ENCODE measurements at regions not wholly inside any gene's neighbourhood (a gene's known extent, or its start where the extent isn't known, plus 50 kb on each side); places are given as distances from the start of the nearest gene placed in this dataset.

DNA sequence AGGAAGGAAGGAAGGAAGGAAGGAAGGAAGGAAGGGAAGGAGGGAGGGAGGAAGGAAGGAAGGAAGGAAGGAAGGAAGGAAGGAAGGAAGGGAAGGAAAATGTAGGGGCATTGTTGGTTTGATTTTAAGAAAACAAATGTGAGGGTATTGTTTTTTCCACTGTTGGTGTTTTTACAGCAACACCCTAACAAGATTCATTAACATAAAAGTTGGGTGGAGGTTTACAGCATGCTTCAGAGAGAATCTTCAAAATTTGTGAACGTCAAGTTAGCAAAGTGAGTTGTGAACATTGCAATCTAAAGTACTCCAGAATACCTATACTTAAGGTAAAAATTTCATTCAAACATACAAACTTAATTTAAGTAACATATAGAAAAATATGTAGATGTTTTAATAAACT lies 200.2 kb upstream of the ID4 start:
- DNase-seq (ENCODE audit: low read depth in 4 of 4, low spot score in 3 of 4): no peak

DNA sequence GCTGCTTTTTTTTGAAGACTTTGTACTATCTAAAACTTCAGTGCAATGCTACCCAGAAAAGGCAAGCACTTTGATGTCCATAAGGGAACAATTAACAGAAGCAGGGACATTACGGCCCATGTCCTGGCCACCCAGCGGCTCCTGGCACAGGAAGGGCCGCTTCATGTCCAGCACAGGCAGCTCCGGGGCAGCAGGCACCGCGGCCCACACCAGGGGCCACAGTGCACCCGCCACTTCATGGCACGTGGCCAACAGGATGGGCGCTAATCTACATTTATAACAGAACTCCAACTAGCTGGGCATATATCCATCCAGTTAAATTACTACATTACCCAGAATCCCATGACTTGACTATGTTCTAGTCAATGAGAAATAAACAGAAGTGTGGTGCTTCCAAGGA lies 198.2 kb upstream of the ID4 start:
- DNase-seq (ENCODE audit: low read depth in 4 of 4, low spot score in 3 of 4): no peak

- no peak for DNase-seq (ENCODE audit: low read depth in 4 of 4, low spot score in 3 of 4)
Observed at GRCh38 chr6:19643287-19643686, 193.9 kb upstream of the ID4 start.

DNA sequence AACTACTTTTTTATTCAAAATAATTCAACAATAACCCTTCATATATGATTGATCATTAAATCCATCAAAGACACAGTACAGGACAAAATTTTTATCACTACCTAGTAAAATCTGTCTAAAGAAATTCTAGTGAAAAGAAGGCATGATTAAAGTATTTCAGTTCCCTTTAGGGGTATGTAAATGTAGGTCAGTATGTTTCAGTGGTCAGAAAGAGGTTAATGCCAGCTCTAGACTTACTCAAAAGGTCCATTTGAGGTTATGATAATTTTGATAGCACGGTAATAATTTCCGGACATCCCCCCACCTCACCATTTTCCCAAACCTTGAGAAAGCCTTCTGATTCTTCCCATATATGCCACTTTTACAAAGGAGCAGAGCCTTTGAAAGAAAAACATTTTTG lies 193.5 kb upstream of the ID4 start:
- DNase-seq (ENCODE audit: low read depth in 4 of 4, low spot score in 3 of 4): no peak

- no peak for DNase-seq (ENCODE audit: low read depth in 4 of 4, low spot score in 3 of 4)
Observed at GRCh38 chr6:19655744-19656143, 181.4 kb upstream of the ID4 start.

DNA sequence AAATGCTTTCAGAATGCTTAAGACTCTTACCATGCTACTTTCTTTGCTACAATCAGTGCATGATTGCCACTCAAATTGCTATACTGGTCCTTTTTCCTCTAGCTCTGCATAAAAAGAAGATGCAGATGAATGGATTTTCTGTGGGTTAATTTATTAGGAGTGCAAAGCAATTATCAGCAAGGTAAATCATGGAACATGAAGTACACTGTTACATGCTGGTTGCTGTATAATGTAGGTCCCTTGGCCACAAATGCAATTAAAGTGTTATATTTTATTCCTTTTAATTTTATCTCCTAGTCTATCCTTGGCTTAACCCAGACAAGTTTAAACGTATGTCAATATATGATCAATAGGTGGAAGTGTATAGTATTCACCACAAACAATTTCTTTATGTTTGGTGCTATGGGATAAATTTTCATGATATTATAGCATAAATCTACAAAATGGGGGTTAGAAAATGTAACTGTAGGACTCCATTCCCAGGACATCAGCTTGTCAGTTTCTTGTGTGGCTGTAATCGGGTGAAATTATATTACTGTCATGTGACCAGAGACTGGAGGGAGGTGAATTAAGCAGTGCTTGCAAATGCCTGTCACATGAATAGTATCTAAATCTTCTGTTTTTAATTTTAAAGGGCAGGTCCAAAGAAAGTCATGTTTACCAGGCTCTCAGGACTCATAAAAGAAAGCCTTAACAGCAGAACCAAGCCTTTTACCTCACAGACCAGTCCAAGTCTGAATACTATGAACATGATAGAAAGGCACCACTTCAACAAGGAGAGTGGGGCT lies 176.9 kb upstream of the ID4 start:
- DNase-seq (ENCODE audit: low read depth in 4 of 4, low spot score in 3 of 4): no peak

DNA sequence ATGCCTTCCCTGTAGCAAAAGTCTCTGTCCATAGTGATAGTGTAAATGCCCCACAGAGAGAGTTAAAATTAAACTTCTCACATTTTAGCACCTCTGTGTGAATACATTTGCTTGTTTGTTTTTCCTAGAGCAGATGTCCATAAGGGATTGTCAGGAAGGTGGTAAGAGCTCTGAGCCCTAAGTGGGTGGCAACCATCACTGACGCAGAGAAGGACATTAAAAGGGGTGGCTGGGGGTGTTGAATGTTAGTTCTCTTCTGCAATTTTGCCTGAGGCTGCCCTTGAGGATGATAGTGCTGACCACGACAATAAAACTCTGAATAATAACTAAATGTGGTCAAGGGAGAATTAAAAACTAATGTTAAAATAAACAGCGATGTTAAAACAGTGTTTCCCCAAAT lies 174.3 kb upstream of the ID4 start:
- no peak for DNase-seq (ENCODE audit: low read depth in 4 of 4, low spot score in 3 of 4)

DNA sequence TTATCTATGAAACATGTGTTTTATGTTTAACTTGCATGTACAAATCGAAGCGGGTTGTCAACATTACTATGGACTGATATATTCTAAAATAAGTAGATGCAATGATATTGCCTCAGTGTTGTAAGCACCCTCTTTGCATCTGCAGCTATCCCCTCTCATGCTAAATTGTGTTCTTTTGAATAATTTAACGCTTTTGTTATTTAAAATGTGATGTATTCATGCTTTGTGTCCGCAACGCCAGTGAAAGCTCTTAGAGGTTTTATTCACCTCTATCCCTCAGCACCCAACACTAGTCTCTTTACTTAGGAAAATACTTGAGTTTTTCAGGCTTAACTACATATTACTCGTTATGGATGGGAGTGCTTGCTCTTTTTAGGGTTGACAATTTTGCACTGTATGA lies 173.7 kb upstream of the ID4 start:
- DNase-seq (ENCODE audit: low read depth in 4 of 4, low spot score in 3 of 4): no peak

GRCh38 chr6:19664050-19664449 lies 173.1 kb upstream of the ID4 start:
- DNase-seq (ENCODE audit: low read depth in 4 of 4, low spot score in 3 of 4): no peak

DNA sequence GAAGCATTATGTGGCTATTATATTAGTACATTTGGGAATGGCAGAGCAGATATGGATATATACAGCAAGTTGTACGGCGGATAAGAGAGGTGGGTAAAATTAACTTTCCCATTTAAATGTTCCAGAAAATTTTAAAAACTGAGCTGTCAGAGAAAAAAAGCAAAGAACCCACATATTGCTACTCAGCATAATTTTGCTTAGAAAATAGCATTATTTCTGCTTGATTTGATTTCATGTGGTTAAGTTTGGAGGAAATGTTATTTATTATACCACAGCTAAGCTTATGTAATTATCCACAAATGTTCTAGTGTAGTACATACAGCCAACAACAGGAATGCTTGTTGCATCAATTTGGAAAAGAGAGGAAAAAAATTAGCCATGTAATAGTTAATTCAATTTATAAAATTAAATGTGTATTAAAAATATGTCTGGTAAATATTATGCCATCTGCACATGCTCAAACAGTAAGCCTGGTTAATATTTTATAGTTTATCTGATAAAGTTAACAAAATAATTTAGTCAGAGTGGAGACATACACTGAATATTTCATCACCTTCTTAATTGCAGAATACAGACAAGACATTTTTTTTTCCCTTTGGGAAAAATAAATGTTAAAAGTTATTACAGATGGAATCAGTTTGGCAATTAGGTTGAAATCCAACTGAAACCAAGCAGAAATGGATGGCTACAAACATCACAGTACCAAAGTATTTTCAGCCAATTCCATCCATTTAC lies 172.1 kb upstream of the ID4 start:
- DNase-seq (ENCODE audit: low read depth in 4 of 4, low spot score in 3 of 4): no peak

GRCh38 chr6:19665613-19665909 lies 171.6 kb upstream of the ID4 start:
- no peak for DNase-seq (ENCODE audit: low read depth in 4 of 4, low spot score in 3 of 4)

GRCh38 chr6:19668710-19669109 lies 168.5 kb upstream of the ID4 start:
- DNase-seq (ENCODE audit: low read depth in 4 of 4, low spot score in 3 of 4): no peak

DNA sequence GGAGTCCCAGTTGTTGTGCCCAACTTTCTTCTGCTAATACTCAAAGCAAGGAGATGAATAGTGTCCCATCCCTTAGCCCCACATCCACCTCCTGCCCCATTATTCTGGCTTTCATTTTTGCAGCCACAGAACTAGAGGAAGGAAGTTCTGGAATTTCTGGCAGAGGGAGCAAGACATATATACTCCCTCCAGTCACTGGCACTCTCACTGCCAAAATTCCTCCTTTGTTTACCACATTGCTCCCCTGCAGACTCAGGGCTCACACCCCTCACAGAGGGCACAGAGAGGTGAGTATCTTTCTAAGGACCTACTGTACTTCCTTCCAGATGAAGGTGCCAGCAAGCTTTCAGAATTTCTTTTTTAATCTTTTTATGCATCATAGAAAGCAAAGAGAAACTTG lies 168.0 kb upstream of the ID4 start:
- DNase-seq (ENCODE audit: low read depth in 4 of 4, low spot score in 3 of 4): no peak

DNA sequence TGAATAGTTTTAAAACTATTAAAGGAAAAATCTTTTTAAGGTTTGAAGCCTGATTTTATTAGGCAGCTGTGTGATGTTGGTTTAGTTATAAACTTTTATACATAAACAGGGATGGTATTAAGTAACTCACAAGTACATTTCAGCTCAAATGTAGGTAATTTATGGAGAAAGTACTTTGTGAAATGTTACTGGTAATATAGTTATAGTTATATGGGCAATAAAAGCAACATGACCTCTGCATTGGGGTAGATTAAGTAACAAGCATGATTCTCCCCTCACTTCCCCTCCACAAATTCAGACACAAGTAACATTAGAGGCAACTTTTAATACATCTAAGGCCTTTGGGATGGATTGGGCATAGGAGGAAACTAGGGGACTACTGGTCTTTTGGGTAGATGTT lies 154.3 kb upstream of the ID4 start:
- no peak for DNase-seq (ENCODE audit: low read depth in 4 of 4, low spot score in 3 of 4)

DNA sequence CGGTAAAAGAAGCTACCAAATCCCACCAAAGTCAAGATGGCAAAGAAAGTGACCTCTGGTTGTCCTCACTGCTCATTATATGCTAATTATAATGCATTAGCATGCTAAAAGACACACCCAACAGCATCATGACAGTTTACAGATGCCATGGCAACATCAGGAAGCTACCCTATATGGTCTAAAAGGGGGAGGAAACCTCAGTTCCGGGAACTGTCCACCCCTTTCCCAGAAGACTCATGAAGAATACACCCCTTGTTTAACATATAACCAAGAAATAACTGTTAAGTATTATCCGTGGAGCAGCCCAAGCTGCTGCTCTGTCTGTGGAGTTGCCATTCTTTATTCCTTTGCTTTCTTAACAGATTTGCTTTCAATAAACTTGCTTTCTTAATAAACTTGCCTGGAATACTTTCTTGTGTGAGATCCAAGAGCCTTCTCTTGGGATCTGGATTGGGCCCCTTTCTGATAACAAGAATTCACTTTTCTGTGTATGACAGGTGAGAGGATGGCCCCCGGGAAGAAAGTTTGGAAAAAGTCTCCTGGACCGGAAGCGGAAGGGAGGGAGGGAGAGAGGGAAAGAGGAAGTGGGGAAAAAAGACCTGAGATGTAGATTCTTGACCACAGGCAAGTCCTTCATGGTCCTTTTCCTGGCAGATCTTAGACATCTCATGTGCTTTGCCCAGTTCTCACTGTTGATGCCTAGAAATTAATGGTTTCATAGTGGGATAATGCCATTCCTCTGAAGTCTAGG lies 146.7 kb upstream of the ID4 start:
- DNase-seq (ENCODE audit: low read depth in 4 of 4, low spot score in 3 of 4): no peak

DNA sequence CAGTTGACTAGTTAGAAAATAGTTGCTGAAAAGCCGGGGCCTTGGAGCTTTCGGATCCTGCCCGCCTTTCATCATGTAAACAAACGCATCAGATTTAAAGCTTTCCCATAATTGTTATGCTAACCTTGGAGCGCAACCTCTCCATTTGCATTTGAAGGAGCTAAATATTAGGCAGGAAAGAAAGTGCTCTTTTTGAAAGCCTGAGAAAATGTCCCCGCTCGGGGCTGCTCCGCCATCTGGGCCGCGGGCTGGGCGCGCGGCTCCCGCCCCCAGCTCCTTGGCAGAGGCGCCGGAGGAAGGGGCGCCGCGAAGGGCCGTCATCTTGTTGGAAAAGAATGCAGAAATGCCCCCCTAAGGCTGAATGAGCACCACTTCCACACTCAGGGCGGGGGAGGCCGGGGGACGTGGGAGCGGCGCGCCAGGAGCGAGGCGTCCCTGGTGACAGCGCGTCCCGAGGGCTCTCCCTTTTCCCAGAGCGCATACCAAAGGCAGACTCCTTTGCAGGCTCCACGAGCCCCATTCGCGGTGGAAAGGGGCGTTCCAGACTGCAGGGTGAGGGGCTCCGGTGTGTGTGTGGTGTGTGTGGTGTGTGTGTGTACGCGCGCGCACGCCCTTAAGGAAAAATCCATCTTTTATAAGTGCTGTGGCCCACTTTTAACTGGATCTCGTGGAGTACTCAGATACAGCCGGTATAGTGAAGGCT lies 145.6 kb upstream of the ID4 start:
- DNase-seq (ENCODE audit: low read depth in 4 of 4, low spot score in 3 of 4): peak in 1 of 4 donors; percentile 37

DNA sequence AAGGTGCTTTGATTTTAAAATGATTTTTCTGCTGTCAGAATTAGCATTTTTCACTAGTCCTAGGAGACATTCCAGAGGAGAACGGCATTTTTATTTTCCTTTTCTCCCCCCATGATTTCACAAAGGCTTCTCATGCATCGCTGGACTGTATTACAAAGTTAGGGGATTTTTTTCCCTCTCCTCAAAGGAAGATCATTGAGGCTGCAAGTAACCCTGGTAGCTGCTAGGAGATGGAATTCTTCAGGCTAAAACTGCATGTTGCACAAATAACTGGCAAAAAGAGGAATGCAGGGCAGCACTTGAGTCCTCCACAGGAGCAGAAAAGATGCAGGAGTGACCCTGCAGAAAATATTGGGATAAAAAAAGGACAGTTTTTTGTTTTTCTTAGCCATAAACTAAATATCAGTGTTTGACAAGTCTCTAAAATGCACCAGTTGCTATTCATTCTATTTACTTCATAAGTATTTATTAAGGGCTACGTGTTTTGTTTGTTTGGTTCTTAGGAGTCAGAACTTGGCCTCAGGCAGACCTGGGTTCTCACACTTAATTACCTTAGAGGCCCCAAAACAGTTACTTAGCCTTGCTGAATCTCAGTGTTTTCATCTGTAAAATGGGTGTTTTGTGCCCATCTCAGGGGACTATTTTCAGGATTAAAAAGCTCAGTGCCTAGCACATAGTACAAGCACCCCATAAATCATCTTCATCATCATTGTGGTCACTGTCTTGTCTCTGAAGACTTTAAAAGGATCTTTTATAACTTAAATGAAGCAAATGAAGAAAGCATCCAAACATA lies 144.5 kb upstream of the ID4 start:
- DNase-seq (ENCODE audit: low read depth in 4 of 4, low spot score in 3 of 4): no peak

- DNase-seq (ENCODE audit: low read depth in 4 of 4, low spot score in 3 of 4): no peak
Observed at GRCh38 chr6:19694697-19695096, 142.5 kb upstream of the ID4 start.

- DNase-seq (ENCODE audit: low read depth in 4 of 4, low spot score in 3 of 4): no peak
Observed at GRCh38 chr6:19697744-19698290, 139.4 kb upstream of the ID4 start.

- no peak for DNase-seq (ENCODE audit: low read depth in 4 of 4, low spot score in 3 of 4)
Observed at GRCh38 chr6:19699932-19700331, 137.2 kb upstream of the ID4 start.

Data from right renal pelvis (tissue), 4 donors.